ENCODE measurements at regions not wholly inside any gene's neighbourhood (a gene's known extent, or its start where the extent isn't known, plus 50 kb on each side); places are given as distances from the start of the nearest gene placed in this dataset.

GRCh38 chr14:71675126-71675899 lies 256.9 kb upstream of the RGS6 start:
- Histone ChIP-seq H3K4me1 (ENCODE audit: control insufficient read depth, insufficient read depth, low read length) (peaks cover 3% of the 10 kb centered on the region), H3K4me3 (ENCODE audit: low read depth, low read length) (no peak overlapping the region), H3K9me3 (ENCODE audit: control insufficient read depth, insufficient read depth, low read length) (no peaks in the 10 kb centered on the region), H3K36me3 (ENCODE audit: control insufficient read depth, insufficient read depth, low read length) (peaks cover 12% of the 10 kb centered on the region), H3K9ac (ENCODE audit: low read depth, low read length) (no peak overlapping the region), H3K27me3 (ENCODE audit: control insufficient read depth, insufficient read depth, low read length) (no peaks in the 10 kb centered on the region)

- Histone ChIP-seq H3K4me1 (ENCODE audit: control insufficient read depth, insufficient read depth, low read length) (peaks cover 6% of the 10 kb centered on the region), H3K9ac (ENCODE audit: low read depth, low read length) (no peak overlapping the region), H3K27me3 (ENCODE audit: control insufficient read depth, insufficient read depth, low read length) (no peaks in the 10 kb centered on the region), H3K9me3 (ENCODE audit: control insufficient read depth, insufficient read depth, low read length) (no peaks in the 10 kb centered on the region), H3K4me3 (ENCODE audit: low read depth, low read length) (no peak overlapping the region), H3K36me3 (ENCODE audit: control insufficient read depth, insufficient read depth, low read length) (peaks cover 12% of the 10 kb centered on the region)
Observed at GRCh38 chr14:71675900-71676287, 256.3 kb upstream of the RGS6 start.

GRCh38 chr14:71680736-71681387 lies 251.4 kb upstream of the RGS6 start:
- peaks cover 5% of the 10 kb centered on the region for H3K36me3 ChIP-seq (ENCODE audit: control insufficient read depth, insufficient read depth, low read length)
- H3K9ac ChIP-seq (ENCODE audit: low read depth, low read length), result no peak overlapping the region
- H3K4me1 ChIP-seq (ENCODE audit: control insufficient read depth, insufficient read depth, low read length), result peaks cover 13% of the 10 kb centered on the region
- no peaks in the 10 kb centered on the region for H3K9me3 ChIP-seq (ENCODE audit: control insufficient read depth, insufficient read depth, low read length)
- no peaks in the 10 kb centered on the region for H3K27me3 ChIP-seq (ENCODE audit: control insufficient read depth, insufficient read depth, low read length)
- peak overlapping the region; percentile 14 for H3K4me3 ChIP-seq (ENCODE audit: low read depth, low read length)

GRCh38 chr14:71682337-71682736 lies 249.9 kb upstream of the RGS6 start:
- Histone ChIP-seq H3K9me3 (ENCODE audit: control insufficient read depth, insufficient read depth, low read length) (no peaks in the 10 kb centered on the region), H3K27me3 (ENCODE audit: control insufficient read depth, insufficient read depth, low read length) (no peaks in the 10 kb centered on the region), H3K4me1 (ENCODE audit: control insufficient read depth, insufficient read depth, low read length) (peaks cover 13% of the 10 kb centered on the region), H3K4me3 (ENCODE audit: low read depth, low read length) (no peak overlapping the region), H3K9ac (ENCODE audit: low read depth, low read length) (no peak overlapping the region), H3K36me3 (ENCODE audit: control insufficient read depth, insufficient read depth, low read length) (peaks cover 5% of the 10 kb centered on the region)

DNA sequence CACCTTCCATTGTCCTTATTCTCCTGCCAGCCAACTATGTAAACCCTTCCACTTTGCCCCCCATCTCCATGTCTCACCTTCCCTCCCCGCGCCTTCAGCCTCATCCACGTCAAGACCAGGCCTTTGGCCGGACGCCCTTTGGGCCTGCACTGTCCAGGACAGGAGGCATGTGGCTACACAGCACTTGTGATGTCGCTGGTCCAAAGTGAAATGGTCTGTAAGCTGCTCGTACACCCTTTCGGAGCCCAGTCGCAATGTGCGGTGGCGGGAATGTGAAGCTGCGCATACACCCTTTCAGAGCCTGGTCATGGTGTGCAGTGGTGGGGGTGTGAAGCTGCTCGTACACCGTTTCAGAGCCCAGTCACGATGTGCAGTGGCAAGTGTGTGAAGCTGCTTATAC lies 247.9 kb upstream of the RGS6 start:
- Histone ChIP-seq H3K4me3 (ENCODE audit: low read depth, low read length) (no peak overlapping the region), H3K36me3 (ENCODE audit: control insufficient read depth, insufficient read depth, low read length) (peaks cover 5% of the 10 kb centered on the region), H3K4me1 (ENCODE audit: control insufficient read depth, insufficient read depth, low read length) (peaks cover 13% of the 10 kb centered on the region), H3K27me3 (ENCODE audit: control insufficient read depth, insufficient read depth, low read length) (no peaks in the 10 kb centered on the region), H3K9ac (ENCODE audit: low read depth, low read length) (no peak overlapping the region), H3K9me3 (ENCODE audit: control insufficient read depth, insufficient read depth, low read length) (no peaks in the 10 kb centered on the region)

GRCh38 chr14:71686677-71687076 lies 245.6 kb upstream of the RGS6 start:
- H3K9ac ChIP-seq (ENCODE audit: low read depth, low read length), result no peak overlapping the region
- H3K36me3 ChIP-seq (ENCODE audit: control insufficient read depth, insufficient read depth, low read length), result peaks cover 5% of the 10 kb centered on the region

DNA sequence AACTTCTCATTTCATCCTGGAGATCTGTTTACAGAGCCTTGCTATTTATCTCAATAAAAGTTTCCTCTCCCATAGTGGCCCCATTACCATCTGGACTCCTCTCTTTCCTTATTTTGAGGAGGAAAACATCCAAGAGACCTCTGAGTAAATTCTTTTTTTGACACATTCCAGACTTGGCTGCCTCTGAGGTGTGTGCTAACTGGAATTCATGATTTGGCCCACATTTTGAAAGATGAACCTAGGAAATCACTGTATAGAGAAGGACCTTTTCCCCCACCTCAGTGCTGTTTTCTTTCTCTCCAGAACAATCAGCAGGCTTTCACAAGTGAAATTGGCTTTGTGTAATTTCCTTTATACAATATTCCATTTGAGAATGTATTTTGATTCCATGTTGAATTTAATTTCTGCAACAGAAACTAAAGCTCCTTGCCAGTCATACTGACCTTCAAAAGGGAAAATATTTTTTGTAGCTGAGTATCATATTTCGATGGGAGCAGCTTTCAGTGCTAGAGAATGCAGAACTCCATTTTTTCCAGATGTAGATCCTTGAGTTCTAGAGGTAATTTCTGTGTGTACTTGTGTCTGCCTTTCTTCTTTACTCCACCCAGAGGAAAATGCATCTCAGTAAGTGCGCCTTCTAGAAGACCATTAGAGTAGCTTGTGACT lies 244.9 kb upstream of the RGS6 start:
- no peaks in the 10 kb centered on the region for H3K9me3 ChIP-seq (ENCODE audit: control insufficient read depth, insufficient read depth, low read length)
- H3K27me3 ChIP-seq (ENCODE audit: control insufficient read depth, insufficient read depth, low read length), result no peaks in the 10 kb centered on the region
- peaks cover 5% of the 10 kb centered on the region for H3K36me3 ChIP-seq (ENCODE audit: control insufficient read depth, insufficient read depth, low read length)
- no peak overlapping the region for H3K4me3 ChIP-seq (ENCODE audit: low read depth, low read length)
- H3K9ac ChIP-seq (ENCODE audit: low read depth, low read length), result no peak overlapping the region
- H3K4me1 ChIP-seq (ENCODE audit: control insufficient read depth, insufficient read depth, low read length), result no peaks in the 10 kb centered on the region

More at GRCh38 chr14:71686677-71687076, 245.6 kb upstream of the RGS6 start:
- Histone ChIP-seq H3K27me3 (ENCODE audit: control insufficient read depth, insufficient read depth, low read length) (no peaks in the 10 kb centered on the region), H3K9me3 (ENCODE audit: control insufficient read depth, insufficient read depth, low read length) (no peaks in the 10 kb centered on the region), H3K4me1 (ENCODE audit: control insufficient read depth, insufficient read depth, low read length) (peaks cover 2% of the 10 kb centered on the region), H3K4me3 (ENCODE audit: low read depth, low read length) (no peak overlapping the region)

- no peaks in the 10 kb centered on the region for H3K27me3 ChIP-seq (ENCODE audit: control insufficient read depth, insufficient read depth, low read length)
- peaks cover 5% of the 10 kb centered on the region for H3K36me3 ChIP-seq (ENCODE audit: control insufficient read depth, insufficient read depth, low read length)
- H3K9me3 ChIP-seq (ENCODE audit: control insufficient read depth, insufficient read depth, low read length), result no peaks in the 10 kb centered on the region
- no peak overlapping the region for H3K9ac ChIP-seq (ENCODE audit: low read depth, low read length)
- no peaks in the 10 kb centered on the region for H3K4me1 ChIP-seq (ENCODE audit: control insufficient read depth, insufficient read depth, low read length)
- H3K4me3 ChIP-seq (ENCODE audit: low read depth, low read length), result no peak overlapping the region
Observed at GRCh38 chr14:71688576-71688975, 243.7 kb upstream of the RGS6 start.

- H3K27me3 ChIP-seq (ENCODE audit: control insufficient read depth, insufficient read depth, low read length), result no peaks in the 10 kb centered on the region
- no peaks in the 10 kb centered on the region for H3K4me1 ChIP-seq (ENCODE audit: control insufficient read depth, insufficient read depth, low read length)
- no peak overlapping the region for H3K4me3 ChIP-seq (ENCODE audit: low read depth, low read length)
- no peaks in the 10 kb centered on the region for H3K36me3 ChIP-seq (ENCODE audit: control insufficient read depth, insufficient read depth, low read length)
- H3K9ac ChIP-seq (ENCODE audit: low read depth, low read length), result no peak overlapping the region
- H3K9me3 ChIP-seq (ENCODE audit: control insufficient read depth, insufficient read depth, low read length), result no peaks in the 10 kb centered on the region
Observed at GRCh38 chr14:71690478-71690877, 241.8 kb upstream of the RGS6 start.

DNA sequence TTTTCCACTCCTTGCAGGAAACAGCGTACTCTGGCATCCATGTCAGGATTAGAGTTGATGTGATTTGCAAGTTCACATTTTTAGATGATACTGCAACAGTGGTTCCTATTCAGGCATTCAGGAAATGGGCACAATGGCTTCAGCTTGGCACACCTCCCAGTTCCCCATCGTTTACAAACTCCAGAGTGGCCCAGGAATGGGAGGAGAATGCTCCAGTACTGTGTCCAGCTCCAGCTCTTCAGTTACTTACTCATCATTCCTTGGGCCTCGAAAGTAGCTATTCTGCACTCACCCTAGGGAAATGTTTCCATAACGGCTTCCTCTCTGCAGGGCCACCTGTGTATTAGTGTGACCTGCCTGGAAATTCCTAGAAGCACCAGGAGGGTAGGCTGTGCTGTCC lies 239.7 kb upstream of the RGS6 start:
- Histone ChIP-seq H3K36me3 (ENCODE audit: control insufficient read depth, insufficient read depth, low read length) (no peaks in the 10 kb centered on the region), H3K4me1 (ENCODE audit: control insufficient read depth, insufficient read depth, low read length) (no peaks in the 10 kb centered on the region)

GRCh38 chr14:71693381-71693780 lies 238.8 kb upstream of the RGS6 start:
- H3K9me3 ChIP-seq (ENCODE audit: control insufficient read depth, insufficient read depth, low read length), result no peaks in the 10 kb centered on the region
- H3K27me3 ChIP-seq (ENCODE audit: control insufficient read depth, insufficient read depth, low read length), result no peaks in the 10 kb centered on the region
- no peaks in the 10 kb centered on the region for H3K36me3 ChIP-seq (ENCODE audit: control insufficient read depth, insufficient read depth, low read length)
- no peaks in the 10 kb centered on the region for H3K4me1 ChIP-seq (ENCODE audit: control insufficient read depth, insufficient read depth, low read length)
- H3K4me3 ChIP-seq (ENCODE audit: low read depth, low read length), result no peak overlapping the region
- no peak overlapping the region for H3K9ac ChIP-seq (ENCODE audit: low read depth, low read length)

More for the DNA sequence above, 239.7 kb upstream of the RGS6 start:
- no peak overlapping the region for H3K4me3 ChIP-seq (ENCODE audit: low read depth, low read length)
- H3K9me3 ChIP-seq (ENCODE audit: control insufficient read depth, insufficient read depth, low read length), result no peaks in the 10 kb centered on the region
- no peak overlapping the region for H3K9ac ChIP-seq (ENCODE audit: low read depth, low read length)
- no peaks in the 10 kb centered on the region for H3K27me3 ChIP-seq (ENCODE audit: control insufficient read depth, insufficient read depth, low read length)
